GM18517 (cell line): ENCODE measurements at regions not wholly inside any gene's neighbourhood (a gene's known extent, or its start where the extent isn't known, plus 50 kb on each side); places are given as distances from the start of the nearest gene placed in this dataset.

Experiments used
- ATAC-seq: cut with Tn5 transposase; IDR thresholded peaks from one replicate; pipeline ENCODE4 v1.9.1; 2021; ENCODE audit warnings: mild to moderate bottlenecking, moderate library complexity; ENCODE audit not compliant: unreplicated experiment

- ATAC-seq: no peak
Observed at GRCh38 chr2:136250131-136250530, 132.2 kb upstream of the CXCR4 start.

GRCh38 chr2:136248907-136249306, 131.0 kb upstream of the CXCR4 start:
- ATAC-seq: no peak

GRCh38 chr2:136248242-136248641, 130.3 kb upstream of the CXCR4 start:
- no peak for ATAC-seq

GRCh38 chr2:136247204-136247950, 129.4 kb upstream of the CXCR4 start:
- no peak for ATAC-seq

GRCh38 chr2:136246086-136246669, 128.2 kb upstream of the CXCR4 start:
- ATAC-seq: no peak

- ATAC-seq: no peak
Observed at GRCh38 chr2:136245211-136245610, 127.3 kb upstream of the CXCR4 start.

- no peak for ATAC-seq
Observed at GRCh38 chr2:136244536-136244885, 126.6 kb upstream of the CXCR4 start.

GRCh38 chr2:136243638-136244535, 125.9 kb upstream of the CXCR4 start:
- no peak for ATAC-seq

GRCh38 chr2:136242687-136243277, 124.8 kb upstream of the CXCR4 start:
- ATAC-seq: no peak

- ATAC-seq: no peak
Observed at GRCh38 chr2:136242100-136242499, 124.2 kb upstream of the CXCR4 start.

GRCh38 chr2:136239079-136239685, 121.2 kb upstream of the CXCR4 start:
- no peak for ATAC-seq

- ATAC-seq: peak; percentile 96
Observed at GRCh38 chr2:136238286-136239078, 120.5 kb upstream of the CXCR4 start.

- no peak for ATAC-seq
Observed at GRCh38 chr2:136236019-136236418, 118.1 kb upstream of the CXCR4 start.

- no peak for ATAC-seq
Observed at GRCh38 chr2:136235546-136235945, 117.6 kb upstream of the CXCR4 start.

GRCh38 chr2:136234261-136234660, 116.3 kb upstream of the CXCR4 start:
- no peak for ATAC-seq

GRCh38 chr2:136233298-136233697, 115.3 kb upstream of the CXCR4 start:
- no peak for ATAC-seq

- ATAC-seq: no peak
Observed at GRCh38 chr2:136232456-136233172, 114.7 kb upstream of the CXCR4 start.

GRCh38 chr2:136230464-136230863, 112.5 kb upstream of the CXCR4 start:
- ATAC-seq: no peak

GRCh38 chr2:136226903-136227302, 109.0 kb upstream of the CXCR4 start:
- ATAC-seq: no peak
